ENCODE measurements at regions not wholly inside any gene's neighbourhood (a gene's known extent, or its start where the extent isn't known, plus 50 kb on each side); places are given as distances from the start of the nearest gene placed in this dataset.
A peak's percentile ranks its signal among the peaks of the same experiment; 100 is the strongest.
"Not testable (repeated sequence)": the region's sequence is repeated elsewhere in the genome, so short reads cannot be mapped to it uniquely, and the experiment has no call there.

DNA sequence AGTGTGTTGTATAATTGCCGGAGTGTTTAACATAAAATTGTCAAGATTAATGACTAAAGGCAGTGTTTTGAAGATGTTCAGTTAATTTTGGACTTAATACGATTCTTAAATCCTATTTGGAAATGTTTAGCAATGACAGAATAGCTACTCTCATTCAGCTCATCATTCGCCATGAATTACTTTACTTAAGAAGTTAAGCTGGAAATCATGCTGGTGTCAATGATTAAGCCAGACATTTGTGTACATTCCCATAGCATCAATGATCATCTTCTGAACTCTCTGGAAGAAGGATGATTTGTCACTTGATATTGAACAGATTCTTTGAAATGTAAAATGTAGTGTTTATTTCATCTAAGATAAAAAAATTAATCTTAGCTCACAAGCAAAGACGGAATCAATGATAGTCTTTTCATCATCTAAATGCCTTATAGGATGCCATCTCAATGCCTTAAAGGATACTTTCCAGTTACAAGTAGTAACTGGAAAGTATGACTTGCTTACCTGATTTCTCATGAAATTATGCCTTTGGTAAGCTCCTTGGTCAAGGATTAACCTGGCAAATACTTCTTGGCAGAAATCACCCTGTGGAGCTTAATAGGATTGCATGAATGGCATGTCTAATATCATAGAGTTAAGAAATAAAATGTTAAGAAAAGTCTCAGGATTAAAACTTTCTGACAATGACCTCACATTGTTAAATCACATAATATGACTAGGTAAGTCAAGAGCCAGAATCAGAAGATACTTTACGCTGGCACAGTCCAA is 515.5 kb upstream of the AGA start:
- no peak for FAIRE-seq

DNA sequence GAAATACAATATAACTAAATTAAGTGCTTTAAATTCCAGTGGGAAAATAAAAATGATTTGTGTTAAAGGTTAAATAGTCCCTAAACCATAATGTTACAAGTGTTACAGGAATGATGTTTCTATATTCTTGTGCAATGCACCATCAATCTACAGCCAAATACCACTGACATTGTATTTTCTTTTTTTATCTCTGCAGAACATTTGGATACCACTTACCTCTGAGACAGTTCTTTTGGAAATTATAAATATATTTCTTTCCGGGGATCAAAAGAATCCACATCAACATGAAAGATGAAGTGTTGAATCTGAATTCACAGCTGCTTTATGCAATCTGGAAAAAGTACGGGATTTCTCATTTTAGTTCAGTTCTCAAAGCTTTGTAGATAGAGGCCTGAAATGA is 518.3 kb upstream of the AGA start:
- FAIRE-seq = no peak

DNA sequence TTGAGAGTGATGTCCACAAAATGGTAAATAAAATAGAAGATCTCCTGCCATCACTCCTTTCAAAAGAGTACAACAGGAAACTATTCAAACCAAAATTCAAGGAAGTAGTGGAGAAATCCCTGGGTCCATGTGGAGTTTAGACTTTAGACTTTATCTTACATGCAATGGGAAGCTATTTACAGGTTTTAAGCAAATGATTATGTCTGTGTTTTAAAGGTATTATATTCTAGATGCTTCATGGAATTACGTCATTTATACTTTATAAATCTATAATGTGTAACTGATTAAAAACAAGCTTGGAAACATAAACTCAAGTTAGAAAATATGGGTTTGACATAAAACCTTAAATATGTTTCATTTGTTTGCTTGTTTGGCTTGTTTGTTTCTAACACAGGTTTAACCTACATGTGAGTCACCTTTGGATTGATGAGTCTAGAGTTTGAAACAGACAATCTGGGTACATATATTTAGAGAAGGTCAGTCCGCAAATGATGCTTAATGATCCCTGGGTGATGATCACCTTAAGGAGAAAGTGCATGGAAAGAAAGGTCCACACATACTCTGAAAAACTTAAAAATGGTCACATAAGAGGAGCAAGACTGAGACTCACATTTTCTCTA is 519.6 kb upstream of the AGA start:
- FAIRE-seq = peak; percentile 88

DNA sequence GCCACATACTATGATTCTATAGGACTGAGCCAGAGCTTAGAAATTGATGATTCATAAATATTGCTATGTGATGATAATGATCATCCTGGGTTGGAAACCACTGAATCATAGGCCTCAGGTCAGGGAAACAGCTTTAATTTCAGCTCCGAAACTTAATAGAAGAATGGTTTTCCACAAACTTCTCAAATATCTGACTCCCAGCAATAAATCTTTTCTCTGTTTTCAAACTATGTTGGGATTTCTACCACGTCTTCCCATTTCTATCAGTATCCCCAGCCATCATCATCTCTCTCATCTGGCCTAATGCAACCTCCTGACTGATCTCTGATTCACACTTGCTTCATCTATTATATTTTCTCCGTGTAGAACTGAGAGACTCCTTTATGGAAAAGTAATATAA is 521.8 kb upstream of the AGA start:
- FAIRE-seq = no peak

- no peak for FAIRE-seq
Observed at GRCh38 chr4:177964693-177965168, 522.5 kb upstream of the AGA start.

DNA sequence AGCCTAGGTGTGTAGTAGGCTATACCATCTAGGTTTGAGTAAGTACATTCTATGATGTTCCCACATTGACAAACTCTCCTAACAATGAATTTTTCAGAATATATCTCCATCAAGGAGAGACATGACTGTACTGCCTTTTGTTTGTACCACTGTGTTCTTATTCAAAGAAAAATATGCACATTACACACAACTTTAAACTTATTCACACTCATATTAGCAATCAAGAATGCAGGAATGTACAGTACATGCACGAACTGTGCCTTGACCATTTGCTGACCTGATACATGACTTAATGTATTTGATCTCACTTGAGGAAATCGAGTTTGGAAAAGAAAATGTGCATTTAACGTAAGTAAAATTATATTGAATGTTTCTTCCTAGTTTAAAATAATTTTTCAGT is 525.1 kb upstream of the AGA start:
- no peak for FAIRE-seq

DNA sequence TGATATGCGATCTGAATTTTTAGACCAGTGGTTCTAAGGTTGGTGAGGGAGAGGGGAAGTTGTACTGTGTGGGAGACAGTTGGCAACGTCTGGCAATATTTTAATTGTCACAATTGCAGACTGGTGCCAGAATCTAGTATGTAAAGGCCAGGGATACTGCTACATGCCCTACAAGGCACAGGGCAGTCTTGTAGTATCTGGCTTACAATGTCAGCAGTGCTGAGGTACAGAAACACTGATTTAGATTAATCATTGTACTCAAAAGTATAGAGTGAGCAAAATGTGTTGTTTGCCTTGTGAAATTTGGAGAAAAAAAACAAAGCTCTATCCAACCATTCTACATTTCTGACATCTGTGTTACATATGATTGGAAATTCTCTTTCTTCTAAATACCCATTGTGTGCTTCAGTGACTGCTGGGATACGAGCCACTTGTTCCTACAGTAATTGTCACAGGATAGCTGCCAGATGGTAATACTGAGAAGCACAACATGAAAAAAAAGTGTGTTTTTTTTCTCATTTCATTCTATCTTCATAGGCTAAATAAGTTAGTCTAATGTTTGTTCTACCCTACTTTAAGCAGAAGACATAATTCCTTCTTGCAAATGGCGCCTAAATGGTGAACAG is 526.7 kb upstream of the AGA start:
- FAIRE-seq = no peak

DNA sequence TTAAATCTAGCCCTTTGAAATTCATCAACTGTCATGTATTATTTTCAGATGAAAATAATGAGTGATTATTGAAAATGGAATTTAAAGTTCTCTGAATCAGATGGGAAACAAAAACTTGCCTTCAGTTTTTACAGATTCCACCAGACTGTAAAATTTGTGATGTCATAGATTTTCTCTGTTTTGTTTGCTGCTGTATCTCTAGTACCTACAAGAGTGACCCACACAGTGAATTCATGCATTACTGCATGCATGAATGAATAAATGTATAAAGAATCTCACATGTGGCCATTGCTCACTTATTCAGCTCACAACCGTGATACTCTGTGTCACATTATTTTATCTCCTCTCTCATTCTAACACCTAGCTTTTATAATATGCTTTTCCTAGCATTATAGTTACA is 532.2 kb upstream of the AGA start:
- FAIRE-seq = no peak

DNA sequence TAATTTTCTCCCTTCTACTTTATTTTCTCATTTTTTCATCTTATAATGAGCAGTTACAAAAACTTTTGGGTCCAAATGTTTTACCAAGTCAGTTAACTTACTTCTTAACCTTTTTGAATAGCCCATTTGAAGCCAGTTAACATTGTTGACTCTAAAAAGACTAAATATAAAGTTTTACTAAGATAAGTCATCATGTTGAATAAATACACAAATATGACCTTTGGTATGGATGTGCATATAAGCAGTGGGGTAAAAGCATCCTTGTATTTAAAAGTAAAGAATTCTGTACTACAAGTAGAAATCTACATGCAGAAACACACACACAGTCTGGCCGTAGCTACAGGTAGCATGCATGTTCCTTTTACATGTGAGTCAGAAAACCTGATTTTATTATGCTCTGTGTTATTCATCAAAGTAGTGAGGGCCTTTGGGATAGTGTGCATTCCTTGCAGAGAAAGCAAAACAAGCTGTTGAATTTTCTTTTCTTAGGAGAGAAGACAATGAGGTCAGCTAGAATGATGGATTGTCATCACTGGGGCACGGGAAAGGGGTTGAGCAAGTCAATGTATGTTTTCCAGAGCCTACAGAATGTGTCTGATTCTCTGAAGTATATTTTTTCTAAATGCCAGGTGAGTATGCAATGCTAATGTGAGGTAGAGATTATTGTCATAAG is 533.2 kb upstream of the AGA start:
- no peak for FAIRE-seq

GRCh38 chr4:177986236-177986635 is 544.0 kb upstream of the AGA start:
- no peak for FAIRE-seq

DNA sequence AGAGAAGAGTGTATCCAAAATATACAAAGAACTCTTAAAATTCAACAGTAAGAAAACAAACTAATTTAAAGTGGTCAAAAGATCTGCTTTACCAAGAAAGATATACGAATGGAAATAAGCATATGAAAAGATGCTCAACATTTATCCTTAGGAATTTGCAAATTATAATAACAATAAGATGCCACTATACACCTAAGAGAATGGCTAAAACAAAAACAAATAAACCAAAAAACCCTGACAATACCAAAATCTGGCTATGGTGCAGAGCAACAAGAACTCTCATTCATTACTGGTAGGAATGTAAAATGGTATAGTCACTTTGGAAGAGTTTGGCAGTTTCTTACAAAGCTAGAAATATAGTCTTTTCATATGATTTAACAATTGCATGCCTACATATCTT is 545.7 kb upstream of the AGA start:
- FAIRE-seq = no peak

GRCh38 chr4:177989503-177990201 is 547.4 kb upstream of the AGA start:
- FAIRE-seq = no peak

DNA sequence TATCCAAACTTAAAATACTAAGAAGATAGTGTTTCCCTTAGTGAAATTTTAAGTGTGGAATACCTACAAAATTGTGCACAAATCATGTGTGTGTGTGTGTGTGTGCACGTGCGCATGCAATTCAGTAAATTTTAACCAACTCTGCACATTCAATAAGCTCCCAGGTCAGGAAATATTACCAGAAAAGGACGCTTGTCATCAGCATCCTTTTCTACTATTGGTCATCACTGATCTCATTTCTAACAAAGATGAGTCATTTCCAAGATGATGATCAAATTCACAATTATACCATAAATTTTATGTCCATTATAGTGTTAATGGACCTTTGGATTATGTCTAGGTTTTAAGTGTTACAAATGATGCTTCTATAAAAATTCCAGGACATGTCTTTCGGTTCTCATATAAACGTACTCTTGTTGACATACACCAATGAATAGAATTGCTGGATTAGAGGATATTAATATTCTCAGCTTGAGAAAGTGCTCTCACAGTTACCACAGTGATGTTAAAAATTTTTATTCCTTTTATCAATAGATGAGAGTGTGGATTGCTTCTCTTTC is 560.9 kb upstream of the AGA start:
- FAIRE-seq = no peak

- no peak for FAIRE-seq
Observed at GRCh38 chr4:178010596-178010995, 568.4 kb upstream of the AGA start.

DNA sequence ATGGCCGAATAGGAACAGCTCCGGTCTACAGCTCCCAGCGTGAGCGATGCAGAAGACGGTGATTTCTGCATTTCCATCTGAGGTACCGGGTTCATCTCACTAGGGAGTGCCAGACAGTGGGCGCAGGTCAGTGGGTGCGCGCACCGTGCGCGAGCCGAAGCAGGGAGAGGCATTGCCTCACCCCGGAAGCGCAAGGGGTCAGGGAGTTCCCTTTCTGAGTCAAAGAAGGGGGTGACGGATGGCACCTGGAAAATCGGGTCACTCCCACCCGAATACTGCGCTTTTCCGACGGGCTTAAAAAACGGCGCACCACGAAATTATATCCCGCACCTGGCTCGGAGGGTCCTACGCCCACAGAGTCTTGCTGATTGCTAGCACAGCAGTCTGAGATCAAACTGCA is 572.8 kb upstream of the AGA start:
- FAIRE-seq = not testable (repeated sequence)

- no peak for FAIRE-seq
Observed at GRCh38 chr4:178026999-178027398, 584.8 kb upstream of the AGA start.

DNA sequence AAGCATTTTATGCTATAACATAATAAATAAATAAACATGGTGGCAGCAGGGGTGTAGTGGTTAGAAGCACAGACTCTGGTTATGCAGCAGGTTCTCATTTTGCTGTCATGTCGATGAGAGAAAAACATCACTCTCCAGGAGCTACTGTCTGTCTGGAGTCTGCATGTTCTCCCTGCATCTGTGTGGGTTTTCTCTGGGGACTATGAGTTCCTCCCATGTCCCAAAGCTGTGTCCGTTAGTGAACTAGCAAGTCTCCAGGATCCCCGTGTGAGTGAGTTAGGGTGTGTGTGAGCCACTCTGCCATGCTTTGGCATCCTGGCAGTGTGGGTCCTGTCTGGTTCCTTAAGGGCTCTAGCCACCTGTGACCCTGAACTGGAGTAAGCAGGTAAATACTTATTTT is 585.6 kb upstream of the AGA start:
- FAIRE-seq = no peak

DNA sequence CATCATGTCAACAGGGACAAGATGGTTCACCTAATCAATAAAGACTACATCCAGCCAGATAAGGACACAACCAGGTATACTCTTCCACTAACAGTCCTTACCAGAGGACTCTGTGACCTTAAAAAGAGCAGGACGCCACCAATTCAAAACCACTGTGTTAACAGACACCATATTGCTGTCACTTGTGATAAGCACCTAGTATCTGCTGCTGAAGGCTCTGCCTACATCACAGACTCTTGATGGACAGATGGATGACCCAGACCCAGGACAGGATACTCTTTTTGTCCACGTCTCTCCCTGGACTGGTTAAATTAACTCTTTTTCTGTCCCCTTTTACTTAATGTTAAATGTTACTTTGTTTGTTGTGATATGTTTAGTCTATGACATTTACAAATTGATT is 586.2 kb upstream of the AGA start:
- FAIRE-seq = no peak

- no peak for FAIRE-seq
Observed at GRCh38 chr4:178037459-178038214, 595.4 kb upstream of the AGA start.

DNA sequence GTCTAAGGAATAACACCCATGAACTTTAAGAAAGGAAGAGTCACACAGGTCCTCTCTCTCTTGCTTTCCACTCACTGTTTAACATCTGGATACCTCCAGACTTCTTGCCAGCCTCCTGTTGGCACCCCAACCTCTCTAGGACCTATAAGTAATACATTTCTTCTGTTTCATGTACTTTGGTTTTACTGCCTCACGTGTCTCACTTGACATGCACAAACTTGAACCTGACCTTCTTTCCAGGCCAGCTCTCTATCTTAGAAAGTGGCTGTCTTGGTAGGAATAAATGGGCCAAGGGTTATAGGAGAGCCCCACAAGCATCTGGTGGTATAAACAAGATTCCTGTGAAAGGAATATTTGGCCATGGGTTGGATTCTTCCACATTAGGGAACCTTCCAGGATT is 614.8 kb upstream of the AGA start:
- FAIRE-seq = no peak

DNA sequence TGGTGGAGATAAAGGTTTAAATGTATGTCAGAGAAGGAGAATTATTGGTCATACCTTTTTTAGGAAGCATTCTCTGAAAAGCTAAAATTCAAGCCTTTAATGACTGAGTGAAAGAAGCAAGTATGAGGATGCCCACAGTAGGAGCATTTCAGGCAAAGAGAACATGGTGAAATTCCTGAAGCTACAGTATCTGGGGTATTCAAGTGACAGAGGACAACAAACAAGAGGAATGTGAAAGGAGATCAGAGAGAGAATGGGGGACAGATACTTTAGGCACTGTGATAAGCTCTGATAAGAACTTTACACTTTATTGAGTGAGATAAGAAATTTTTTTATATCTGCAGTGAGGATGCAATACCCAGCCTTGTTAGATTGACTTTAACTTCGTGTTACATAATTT is 621.3 kb upstream of the AGA start:
- no peak for FAIRE-seq
